HG03064 (cell line): ENCODE measurements at regions not wholly inside any gene's neighbourhood (a gene's known extent, or its start where the extent isn't known, plus 50 kb on each side); places are given as distances from the start of the nearest gene placed in this dataset.
"Not testable (repeated sequence)": the region's sequence is repeated elsewhere in the genome, so short reads cannot be mapped to it uniquely, and the experiment has no call there.

Experiments
- ATAC-seq: cut with Tn5 transposase; IDR thresholded peaks from one replicate; pipeline ENCODE4 v1.9.1; 2021; ENCODE audit warnings: low read depth; ENCODE audit not compliant: unreplicated experiment

DNA sequence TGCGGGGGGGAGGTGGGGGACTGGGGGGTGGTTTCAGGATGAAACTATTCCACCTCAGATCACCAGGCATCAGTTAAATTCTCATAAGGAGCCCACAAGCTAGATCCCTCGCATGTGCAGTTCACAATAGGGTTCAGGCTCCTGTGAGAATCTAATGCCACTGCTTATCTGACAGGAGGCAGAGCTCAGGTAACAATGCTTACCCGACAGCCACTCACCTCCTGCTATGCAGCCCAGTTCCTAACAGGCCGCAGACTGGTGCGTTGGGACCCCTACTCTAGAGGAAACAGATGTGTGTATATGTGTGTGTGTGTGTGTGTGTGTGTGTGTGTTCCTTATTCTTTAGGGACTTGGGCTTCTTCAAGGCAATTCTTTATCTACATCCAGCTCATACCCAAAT, 352.3 kb upstream of the CCNH start:
- no peak for ATAC-seq

DNA sequence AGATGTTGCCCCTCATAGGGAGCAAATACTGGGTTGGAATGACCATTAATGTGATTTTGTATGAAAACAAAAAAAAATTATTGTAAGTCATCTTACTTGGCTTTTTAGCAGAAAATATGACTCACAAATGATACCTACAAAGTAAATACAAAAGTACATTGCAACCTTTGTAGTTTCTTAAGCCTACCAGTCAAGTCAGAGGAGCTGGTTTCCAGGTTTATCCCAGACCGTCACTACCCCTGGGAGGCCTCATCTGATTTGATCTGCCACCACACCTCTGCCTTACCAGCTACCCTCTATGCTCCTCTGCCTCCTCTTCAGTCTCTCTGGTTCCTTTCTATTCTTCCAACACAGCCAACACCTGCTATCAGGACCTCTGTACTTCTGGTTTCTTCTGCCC, 349.9 kb upstream of the CCNH start:
- no peak for ATAC-seq

DNA sequence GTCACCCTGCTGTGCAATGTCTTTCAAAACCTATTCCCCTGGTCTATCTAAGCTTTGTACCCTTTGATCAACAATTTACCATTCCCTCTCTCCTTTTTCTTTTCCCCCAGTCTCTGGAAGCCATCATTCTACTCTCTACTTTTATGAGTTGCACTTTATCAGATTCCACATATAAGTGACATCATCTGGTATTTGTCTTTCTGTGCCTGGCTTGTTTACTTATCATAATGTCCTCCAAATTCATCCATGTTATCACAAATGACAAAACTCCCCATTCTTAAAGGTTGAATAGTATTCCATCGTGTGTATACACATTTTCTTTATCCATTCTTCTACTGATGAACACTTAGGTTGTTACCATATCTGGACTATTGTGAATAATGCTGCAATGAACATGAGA, 344.2 kb upstream of the CCNH start:
- ATAC-seq = no peak

DNA sequence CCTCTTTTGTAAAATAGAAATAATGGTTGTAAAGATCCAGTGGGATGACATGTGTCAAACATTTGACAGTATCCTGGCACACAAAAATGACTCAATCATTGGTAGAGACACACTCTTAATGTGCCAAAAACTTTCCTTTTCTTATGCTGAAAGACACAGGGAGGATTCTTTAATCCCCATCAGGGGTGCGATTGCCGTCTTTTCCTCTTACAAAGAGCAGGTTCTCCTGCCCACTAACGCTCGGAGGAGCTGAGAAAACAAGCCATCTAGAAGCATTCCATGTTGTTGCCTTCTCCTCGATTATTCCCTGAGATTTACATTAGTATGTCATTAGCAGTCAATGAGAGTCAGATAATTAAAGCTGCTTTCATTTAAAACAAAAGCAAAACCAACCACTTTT, 342.6 kb upstream of the CCNH start:
- no peak for ATAC-seq

DNA sequence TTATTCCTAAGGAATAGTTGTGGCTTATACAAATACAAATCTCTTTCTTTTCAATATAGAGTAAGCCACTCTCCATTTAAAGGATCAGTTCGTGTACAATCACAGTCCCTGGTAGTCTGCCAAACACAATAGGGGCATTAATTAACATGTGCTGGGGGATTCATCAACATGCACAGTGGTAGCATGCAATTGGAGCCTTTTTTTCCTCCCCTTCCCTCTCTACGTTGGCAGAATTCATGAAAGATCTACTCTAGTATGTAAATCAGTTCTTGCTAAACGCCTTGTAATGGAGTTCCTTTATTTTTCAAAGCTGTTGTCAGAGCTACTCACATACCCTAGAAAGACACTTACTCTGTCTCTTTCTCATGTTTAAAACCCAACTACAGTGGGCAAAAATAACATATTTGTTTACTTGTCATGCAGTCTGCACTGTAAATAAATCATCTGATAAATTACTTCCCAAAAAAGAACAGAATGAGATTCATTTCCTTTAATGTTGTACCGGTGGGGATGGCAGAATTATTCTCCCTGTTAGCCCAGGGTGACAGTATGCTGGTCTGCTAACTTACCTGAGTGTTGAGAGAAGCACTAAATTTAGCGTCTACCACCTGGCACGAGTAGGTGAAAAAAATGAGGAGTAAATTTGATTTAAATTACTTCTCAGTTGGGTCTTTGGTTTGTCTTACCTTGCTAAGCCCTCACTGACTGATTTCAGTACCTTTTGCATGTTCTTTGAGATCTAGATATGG, 341.5 kb upstream of the CCNH start:
- ATAC-seq = no peak

DNA sequence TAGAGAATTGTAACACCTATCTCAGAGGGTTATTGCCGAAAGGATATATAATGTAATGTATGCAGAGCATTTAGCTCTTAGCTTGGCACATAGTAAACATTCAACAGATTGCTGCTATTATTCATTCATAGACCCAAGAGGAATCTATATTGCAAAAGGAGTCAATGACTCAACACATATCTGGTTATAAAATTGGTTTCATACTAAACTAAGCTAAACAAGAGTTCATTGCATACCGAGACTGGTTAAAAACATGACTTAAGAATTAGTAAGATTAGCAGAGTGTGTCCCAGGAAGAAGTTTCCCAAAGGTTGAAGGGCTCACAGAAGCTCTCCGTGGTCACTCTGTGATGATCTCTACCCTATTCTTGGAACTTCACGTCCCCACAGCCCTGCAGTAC, 339.6 kb upstream of the CCNH start:
- ATAC-seq = no peak

DNA sequence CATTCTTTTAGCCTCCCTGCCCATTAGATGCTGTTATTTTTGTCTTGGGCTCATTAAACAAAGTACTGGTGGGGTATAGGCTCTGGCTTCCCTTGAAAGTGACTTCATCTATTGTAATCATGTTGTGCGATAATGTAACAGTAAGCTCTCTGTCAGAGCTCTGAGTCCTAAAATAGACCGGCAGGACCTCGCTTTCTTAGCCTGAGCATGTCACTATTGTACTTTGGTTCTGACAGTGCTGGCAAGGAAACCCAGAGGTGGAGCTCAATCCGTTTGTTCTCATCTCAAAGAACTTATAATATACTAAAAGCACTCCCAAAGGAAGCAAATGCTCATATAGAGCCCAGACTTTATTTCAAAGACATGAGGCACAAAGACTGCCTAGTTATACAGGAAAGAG, 339.1 kb upstream of the CCNH start:
- no peak for ATAC-seq

DNA sequence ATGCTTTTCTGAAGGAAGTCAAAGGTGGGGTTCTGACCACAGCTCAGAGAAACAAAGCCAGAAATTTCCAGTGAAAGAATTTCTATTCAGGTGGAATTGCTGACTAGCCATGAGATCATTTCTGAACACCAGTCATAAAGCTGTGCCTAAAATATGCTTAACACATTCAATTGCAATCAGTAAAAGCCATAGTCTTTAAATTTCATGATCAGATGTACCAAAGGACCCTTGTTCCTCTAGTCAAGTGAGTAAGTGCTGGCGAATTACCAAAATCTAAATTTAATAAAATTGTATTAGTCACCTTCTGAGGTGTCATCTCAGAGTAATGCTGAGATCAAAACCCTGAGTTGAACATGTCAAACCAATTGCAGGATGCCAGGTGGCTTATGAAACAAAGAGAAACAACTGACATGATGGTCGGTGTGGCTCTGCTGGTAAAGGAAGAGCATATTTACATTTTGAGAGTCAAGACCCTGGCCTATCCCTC, 334.2 kb upstream of the CCNH start:
- no peak for ATAC-seq

DNA sequence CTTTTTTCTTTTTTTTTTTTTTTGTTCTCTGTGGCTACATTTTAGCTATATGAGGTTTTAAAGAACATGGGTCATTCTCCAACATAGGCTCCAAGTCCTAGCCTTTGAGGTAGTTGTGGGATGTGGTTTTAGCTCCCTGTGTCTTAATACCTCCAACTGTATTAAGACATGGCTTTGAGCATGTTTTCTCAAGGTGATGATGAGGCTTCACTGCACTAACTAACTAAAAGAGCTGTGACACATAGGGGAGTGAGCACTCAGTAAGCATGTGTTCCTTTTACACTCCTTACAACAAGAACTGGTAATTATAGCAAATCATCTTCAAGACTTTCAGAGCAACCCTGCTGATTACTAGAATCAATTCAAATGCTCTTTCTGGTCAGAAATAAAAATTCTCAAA, 333.6 kb upstream of the CCNH start:
- no peak for ATAC-seq

DNA sequence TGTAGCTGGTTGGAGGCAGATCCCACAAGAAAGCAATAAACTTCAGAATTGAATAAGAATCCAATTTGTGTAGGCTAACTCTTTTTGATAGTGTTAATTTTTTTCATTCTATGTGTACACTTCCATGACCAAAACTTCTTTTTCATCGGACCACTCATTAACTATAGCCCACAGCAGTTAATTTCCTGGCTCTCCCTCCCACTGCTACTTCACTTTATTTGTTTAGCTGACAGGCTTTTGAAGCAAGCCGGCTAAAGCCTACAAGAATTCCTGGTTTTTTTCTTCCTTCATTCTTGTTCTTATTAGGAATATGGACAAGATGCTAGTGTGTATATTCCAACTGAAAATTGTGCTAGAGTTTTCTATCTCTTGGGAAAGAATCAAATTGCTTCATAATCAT, 329.2 kb upstream of the CCNH start:
- ATAC-seq = no peak

DNA sequence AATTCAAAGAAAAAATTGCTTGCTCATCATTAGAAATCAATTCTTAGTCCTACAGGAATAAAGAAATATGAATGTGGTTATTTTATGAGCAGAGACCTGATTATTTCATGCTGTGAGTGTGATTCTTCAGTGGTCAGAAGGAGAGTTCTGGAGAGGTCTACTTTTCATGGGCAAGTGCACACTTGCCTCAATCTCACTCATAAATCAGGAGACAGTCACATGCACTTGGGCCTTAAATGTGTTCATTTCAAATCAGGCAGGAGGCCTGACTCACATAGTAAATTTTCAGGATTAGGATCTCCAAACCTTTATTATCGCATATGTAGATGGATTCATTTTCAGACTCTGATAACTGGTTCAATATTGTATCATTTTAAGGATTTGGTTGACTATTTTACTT, 323.2 kb upstream of the CCNH start:
- ATAC-seq = no peak

DNA sequence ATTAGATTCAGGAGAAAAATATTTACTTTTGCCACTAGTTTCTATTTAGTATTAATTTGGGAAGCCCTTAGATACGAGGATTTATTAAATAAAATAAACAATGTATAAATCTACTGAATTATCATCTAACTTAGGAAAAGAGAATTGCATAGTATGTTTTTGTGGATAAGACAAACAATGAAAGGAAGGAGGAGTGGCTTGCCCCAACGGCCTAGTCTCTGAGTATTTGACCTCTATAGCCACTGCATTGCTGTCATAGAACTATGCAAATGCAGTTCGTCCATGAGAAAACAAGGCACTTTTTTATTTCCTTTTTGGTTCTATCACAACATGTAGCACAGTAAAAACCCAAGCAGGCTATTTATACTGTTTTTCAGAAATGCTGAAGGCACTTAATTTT, 321.2 kb upstream of the CCNH start:
- no peak for ATAC-seq

DNA sequence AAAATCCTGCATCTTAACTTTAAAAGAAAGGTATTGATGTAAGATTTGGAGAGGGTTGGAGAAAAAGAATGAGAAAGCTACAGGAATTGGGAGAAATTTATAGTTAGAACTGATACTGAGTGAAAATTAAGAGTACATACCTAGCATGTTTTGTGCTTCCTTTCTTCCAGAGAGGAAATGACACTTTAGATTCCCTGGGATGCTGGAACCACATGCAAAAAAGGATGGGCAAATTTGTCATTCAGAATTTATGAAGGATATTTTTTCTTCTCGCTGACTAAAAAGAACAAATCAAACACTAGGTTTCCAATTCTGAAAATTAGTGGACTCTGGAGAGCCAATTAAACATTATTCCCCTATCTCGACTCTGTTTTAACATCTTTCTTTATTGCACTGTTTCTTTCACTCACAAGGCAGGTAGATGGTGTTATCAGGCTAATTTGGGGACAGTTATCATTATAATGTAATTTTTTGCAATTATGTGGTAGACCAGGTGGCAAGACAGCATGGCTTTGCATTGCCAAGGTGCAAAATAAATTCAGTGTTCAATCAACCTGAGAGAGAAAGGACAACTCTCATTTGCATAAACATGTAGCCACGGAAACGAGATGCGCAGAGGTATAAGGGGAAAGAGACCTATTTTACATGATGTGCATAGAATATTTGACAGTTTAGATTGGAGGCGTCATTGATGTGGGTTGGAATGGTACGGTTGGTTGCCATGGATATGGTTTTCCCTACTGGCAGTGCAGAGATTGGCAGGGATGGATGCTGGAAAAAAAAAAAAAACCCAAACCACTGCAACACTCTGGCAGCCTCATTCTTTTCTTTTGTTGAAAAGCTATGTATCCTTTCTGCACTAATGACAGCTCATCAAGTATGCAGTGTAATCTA, 320.4 kb upstream of the CCNH start:
- ATAC-seq = no peak

DNA sequence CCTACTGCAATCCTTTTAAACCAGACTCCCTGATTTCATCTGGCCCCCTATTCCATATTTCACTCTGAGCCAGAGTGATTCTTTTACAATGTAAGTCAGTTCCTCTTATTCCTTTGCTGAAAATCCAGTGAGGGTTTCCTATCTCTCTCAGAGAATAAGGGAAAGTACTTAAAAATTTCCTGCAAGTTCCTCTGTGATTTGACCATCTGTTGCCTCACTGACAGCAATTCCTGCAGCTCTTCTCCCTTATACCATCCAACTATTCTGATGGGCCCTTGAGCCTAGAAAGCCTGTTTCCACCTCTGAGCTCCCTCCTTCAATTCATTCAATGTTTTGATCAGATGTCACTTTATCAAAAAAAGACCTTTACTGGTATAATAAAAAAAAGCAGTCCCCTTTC, 317.1 kb upstream of the CCNH start:
- ATAC-seq = no peak

DNA sequence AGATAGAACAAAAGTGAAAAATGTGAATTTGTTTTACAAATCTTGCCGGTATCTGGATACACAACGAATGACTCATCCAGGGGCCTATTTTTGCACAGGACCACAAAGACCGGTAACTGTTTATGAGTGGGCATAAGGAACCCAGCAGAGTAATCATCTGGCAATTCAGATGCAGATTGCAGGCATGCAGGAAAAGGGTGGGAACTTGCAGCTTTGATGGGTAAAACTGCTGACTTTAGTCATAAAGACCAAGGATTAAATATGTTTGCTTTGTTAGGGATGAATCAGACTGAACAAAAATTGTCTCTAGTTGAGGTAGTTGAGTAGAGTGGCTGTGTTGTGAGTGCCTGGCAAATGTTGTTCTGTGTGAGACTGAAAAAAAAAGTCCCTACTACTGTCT, 309.6 kb upstream of the CCNH start:
- no peak for ATAC-seq

DNA sequence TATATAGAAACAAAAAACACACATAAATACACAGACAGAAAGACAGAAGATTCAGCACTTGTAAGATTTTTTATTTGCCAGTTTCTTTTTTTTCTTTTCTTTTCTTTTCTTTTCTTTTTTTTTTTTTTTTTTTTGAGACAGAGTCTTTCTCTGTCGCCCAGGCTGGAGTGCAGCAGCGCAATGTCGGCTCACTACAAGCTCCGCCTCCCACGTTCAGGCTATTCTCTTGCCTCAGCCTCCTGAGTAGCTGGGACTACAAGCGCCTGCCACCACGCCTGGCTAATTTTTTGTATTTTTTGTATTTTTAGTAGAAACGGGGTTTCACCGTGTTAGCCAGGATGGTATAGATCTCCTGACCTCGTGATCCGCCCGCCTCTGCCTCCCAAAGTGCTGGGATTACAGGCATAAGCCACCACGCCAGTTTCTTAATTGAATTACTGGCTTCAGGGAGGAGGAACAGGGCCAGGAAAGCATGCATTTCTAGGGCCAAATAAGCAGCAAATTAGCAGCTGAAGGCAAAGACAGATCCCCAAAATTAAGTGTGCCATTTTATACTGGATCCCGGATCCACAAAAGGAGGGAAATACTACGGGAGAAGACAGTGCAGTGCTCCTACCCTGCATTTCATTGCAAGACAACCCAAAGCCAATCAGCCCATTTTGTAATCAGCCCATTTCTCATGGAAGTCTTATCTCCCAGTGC, 305.6 kb upstream of the CCNH start:
- ATAC-seq = not testable (repeated sequence)

DNA sequence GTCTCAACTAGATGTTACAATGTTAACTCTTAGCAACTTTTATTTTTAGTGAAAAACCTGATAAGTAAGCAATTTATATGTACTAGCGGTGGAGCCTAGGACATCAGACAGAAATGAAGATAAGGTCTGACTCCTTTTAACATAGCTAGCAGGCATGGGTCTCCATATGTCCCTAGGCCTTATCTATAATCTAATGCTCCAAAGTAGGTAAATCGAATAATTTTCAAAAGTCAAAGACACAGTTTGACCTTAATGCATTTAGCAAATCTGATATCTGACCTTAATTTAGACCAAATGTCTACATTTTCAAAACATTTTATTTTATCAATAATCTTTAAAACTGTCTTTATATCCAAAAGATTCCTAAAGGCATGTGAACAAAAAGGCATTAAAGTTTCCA, 305.0 kb upstream of the CCNH start:
- ATAC-seq = no peak

DNA sequence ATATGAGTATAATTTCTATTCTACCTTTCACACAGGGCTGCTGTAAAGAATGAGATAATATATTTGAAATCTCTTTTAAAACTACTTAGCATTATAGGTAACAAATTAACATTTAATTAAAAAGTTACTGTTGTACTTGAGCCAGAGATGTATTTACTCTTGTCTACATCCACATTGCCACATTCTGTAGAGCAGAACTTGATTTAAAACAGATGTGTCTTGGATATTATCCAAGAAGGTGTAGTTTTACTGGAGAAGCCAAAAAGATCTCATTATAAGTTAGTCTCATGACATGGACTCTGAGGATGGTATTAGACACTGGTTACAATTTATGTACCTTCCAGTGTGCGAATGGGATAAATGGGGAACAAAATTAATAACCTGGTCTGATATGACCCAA, 293.1 kb upstream of the CCNH start:
- ATAC-seq = no peak

DNA sequence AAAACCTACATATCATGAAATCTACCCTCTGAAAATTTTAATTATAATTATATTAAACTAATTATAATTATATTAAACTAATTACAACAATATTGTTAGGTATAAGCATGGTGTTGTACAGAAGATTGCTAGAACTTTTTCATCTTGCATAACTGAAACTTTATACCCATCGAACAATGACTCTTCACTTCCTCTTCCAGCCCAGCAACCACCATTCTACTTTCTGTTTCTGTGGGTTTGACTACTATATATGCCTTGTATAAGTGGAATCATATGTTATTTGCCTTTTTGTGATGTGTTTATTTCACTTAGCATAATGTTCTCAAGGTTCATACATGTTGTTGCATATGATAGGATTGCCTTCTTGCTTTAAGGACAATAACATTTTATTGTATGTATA, 274.2 kb upstream of the CCNH start:
- ATAC-seq = no peak

DNA sequence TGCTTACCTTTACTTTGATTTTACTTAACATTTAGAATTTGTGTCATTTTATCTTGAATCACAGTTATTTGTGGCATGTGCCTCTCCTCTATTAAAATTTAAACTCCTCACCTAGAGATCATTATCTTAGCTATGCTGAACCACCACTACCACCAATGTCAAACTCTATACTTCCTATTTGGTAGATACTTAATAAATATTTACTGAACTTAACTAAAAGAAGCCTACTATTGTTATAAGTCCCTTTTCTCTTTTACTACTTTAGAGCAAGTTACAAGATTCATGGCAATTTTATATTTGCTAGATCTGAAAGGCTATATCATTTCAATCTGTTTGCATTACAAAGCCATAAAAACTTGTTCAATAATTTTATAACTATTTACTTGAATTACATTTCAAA, 273.3 kb upstream of the CCNH start:
- ATAC-seq = no peak

DNA sequence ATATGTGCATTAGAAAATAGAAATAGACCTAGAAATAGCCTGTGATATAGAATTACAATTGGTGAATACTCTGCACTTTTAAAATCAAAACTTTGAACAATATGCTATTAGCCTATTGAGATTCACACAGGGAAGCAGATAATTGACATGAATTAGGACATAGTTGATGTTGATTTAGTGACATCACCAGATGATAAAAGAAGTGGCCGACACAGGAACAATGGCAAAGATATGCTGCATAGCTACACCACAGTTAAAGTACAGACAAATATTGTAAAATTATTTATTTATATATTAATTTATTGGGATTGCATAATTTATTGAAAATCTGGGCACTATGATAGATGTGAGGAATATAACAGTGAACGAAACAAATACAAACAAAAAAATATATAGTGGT, 261.5 kb upstream of the CCNH start:
- ATAC-seq = no peak
